ENCODE measurements at regions not wholly inside any gene's neighbourhood (a gene's known extent, or its start where the extent isn't known, plus 50 kb on each side); places are given as distances from the start of the nearest gene placed in this dataset.

DNA sequence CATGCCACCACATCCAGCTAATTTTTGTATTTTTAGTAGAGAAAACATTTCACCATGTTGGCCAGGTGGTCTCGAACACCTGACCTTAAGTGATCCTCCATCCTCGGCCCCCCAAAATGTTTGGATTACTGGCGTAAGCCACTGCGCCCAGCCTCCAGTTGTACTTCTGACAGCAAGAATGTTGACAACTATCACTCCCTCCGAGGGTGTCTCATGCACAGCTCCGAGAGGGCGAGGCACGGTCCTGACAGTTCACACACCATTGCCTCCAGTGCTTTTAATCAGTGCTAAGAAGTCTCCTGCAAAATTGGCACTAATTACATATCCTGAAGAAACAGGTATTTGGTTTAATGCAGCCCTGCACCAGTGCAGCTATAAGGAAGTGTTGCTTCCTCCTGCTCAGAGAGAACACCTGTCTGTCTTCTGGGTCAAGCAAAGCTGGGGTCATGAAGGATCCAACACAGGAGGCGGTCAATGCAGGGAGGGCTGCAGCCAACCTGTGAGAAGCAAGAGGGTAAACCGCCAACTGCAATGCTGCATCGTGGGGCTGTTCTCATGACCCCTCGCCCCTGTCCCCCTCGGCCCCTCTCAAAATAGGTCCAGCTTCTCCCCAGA lies 184.0 kb downstream of the MED10 start:
- no peak for DNase-seq

DNA sequence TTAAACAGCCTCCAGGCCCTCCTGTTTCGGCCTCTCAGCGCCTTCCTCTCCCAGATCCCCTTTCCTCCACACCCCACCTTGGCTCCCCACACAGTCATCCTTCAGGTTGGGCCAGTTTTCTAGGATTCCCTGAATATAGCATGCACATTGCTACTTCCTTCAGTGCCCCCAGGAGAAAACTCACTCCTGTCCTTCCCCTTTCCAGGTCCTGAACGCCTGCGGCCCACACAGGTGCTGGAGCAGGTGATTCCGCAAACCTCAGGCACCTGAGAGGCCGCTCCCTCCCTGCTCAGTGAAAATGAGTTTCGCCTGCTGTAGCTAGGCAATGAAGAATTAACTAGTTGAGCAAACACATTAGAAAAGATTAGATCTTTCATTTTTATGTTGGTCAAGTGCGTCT lies 185.0 kb downstream of the MED10 start:
- no peak for DNase-seq

DNA sequence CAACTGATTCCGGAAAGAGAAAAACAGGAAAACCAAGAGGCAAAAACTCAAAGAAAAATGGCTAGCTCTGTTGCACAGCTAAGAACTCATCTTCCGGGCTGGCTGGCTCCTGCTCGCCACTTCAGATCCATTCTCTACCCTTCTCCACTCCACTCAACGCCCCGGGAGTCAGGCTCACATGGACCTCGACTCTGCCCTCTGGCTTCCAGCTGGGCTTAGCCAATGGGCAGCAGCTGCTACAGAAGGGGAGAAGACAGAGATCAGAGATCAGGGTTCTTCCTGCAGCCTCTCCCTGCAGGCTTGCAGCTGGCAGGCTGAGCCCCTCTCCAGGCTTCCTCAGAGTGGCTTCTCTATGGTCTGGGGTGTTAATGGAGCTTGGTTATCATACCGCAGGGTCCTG lies 187.5 kb downstream of the MED10 start:
- DNase-seq, result no peak

DNA sequence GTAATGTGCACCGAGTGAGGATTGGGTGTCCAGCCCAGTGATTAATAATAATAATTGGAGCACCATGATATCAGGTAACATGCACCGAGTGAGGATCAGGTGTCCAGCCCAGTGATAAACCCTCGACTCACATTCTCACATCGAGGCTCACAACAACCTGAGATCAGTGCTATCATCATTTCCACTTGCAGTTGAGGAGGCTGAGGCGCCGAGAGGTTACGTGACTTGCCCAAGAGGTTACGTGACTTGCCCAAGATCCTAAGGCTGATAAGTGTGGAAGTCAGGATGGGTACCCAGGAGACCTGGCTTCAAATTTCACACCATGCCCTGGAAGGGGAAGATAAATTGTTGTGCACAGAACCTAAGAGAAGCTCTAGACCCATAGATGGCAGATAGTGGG lies 189.4 kb downstream of the MED10 start:
- no peak for DNase-seq

DNA sequence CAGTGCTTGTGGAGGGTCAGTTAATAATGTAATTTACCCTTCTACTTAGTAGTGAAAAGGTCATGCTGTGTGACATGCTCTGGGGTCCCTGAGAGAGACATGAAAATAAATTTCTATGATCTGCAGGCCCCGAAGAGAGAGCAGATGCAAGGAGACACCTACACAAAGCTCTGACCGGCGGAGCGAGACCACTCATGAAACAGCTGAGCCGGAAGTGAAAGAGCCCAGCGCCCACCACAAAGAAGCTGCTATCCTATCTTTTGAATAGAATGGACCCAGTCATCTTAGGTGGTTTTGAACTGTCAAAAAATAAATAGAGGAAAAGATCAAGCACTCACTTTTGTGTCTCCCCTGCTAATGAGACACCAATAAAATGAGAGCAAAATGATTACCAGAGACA lies 190.0 kb downstream of the MED10 start:
- no peak for DNase-seq

DNA sequence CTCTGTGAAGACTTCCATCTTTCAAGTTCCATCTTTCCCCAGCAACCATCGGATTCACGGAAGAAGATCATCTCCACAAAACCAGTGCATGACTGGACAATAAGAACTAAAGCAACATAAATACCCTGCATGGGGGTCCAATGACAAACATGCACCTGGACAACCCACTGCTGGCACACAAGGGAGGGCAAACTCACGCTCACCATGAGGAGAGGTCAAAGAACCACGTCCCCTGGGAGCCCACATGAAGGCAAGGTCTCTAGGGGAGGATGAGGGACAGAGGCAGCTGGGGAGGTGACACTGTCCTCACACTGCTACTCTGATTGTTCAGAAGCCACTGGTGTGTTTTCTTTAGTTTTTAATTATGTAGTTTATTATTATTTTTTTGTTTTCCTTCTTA lies 190.8 kb downstream of the MED10 start:
- DNase-seq, result no peak

DNA sequence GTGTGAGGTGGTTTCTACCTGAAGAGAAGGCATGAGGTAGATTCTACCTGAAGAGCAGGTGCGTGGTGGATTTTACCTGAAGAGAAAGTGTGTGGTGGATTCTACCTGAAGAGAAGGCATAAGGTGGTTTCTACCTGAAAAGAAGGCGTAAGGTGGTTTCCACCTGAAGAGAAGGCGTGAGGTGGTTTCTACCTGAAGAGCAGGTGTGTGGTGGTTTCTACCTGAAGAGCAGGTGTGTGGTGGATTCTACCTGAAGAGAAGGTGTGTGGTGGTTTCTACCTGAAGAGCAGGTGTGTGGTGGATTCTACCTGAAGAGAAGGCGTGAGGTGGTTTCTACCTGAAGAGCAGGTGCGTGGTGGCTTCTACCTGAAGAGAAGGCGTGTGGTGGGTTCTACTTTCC lies 192.8 kb downstream of the MED10 start:
- DNase-seq, result no peak

DNA sequence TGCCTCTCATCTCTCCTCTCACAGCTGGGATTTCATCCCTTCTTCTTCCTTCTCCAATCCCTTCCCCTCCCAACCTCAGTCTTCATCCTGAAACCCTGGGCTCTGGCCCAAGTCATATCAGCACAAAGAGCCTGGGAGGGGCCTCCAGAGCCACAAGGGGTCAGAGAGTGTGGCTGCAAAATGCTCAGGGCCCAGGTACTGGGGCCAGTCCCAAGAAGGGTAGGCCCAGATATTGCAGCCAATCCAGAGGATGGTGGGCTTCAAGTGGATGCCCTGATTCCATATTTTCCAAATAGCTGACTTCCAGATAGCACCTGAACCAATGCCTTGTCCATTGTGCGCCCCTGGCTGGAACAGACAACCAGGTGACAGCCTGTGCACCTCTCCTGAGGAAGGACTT lies 193.9 kb downstream of the MED10 start:
- no peak for DNase-seq

DNA sequence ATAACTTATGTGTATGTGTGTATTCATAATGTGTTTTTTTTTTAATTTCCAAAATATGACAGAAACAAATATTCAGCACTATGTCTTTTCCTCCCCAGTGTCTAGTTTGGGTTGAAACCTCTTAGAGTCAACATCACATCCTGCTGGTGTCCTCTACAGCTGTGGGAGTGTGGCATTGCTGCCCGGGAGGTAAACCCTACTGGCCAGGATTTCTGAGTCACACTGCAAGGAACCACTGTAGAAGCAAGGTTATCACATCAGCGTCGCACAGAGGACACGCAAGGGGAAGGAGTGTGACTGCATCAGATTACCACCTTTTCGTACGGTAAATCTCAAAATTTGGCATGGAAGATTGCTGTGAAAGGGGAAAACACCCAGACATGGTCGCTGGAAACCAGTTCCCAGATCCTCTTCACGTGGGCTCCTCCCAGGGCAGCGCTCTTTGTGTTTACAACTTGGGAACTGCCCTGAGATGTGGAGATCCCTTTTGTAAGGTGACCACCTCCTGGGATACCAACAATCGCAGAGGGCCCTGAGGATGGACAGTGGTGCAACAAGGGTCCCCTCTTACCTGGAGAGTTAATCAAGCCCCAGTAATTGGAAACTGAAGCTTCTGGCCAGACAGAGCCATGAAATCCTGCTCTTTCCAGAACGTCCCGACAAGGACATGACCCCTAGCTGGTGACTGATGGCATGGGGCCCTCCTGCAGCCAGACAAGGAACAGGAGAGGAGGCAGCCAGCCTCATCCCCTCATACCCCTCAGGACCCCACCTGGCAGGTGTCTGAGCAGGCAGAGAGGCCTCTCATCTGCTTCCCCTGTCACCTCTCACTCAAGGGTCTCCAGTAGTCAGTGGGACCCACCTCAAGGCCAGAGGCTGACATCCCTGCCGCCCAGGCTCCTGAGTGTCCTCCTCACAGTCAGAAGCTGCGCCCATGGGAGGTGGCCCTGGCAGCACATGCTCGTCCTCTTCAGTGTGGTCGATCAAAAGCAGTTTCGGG lies 194.7 kb downstream of the MED10 start:
- no peak for DNase-seq

DNA sequence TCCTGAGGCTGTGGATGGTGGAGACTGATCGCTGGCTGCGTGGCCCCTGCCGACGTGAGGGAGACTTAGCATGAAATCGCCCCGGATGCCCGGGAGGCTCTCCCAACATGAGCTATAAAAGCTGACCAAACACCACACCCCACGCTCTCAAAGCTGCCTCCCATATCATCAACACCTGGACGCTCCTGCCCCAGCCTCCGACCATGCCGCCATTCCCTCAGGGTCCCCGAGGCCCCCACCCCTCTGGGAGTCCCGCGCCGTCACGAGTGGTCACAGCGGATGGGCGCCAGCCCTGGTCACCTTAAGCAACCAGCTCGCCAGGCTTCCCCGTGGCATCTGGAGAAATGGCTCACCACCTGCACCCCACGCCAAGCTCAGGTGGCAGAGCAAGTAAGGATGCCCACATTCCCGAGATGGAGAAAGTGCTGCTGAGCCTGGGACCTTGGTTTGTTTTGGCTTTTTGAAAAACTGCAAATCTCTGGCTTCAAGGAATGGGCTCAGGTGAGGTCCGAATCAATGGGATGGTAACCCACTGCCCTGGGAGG lies 196.0 kb downstream of the MED10 start:
- no peak for DNase-seq

DNA sequence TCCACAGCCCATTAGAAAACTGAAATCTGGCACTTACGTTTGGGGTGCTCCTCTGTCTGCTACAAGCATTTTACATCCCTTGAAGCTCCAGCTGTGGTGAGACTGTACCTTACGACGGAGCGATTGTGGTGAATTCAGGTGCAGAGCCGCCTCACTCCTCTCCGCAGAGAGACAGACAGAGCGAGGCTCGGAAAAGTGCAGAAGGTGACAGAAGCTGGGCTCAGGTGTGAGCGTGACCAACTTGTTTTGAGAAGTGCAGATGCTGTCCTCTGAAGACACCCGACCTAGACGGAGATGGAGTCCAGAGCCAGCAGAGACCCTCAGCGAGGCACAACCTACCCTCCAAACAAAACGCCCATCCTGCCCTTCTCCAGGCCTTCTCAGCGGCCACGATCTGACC lies 196.5 kb downstream of the MED10 start:
- no peak for DNase-seq

DNA sequence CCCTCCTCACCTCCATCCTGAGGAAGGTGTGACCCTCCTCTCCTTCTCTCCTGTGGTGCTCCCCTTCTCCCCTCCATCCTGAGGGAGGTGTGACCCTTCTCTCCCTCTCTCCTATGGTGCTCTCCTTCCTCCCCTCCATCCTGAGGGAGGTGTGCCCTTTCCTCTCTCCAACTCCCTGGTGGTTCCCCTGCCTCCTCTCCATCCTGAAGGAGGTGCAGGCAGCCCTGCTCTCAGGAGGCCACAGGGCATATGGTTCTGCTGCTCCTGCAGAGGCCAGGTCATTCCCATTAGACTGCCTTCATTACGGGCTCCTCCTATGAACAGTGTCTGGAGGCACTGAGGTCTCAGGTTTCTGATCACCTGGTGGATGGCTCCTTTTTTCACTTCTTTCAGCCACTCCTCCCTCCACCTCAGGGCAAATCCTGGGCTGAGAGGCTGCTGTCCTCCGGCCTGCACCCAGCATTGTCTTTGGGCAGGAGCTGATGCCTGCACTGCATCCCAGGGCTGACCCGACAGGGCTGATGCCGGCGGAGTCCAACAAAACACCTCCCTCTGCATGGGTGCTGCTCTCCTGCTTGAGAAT lies 197.1 kb downstream of the MED10 start:
- DNase-seq, result no peak

DNA sequence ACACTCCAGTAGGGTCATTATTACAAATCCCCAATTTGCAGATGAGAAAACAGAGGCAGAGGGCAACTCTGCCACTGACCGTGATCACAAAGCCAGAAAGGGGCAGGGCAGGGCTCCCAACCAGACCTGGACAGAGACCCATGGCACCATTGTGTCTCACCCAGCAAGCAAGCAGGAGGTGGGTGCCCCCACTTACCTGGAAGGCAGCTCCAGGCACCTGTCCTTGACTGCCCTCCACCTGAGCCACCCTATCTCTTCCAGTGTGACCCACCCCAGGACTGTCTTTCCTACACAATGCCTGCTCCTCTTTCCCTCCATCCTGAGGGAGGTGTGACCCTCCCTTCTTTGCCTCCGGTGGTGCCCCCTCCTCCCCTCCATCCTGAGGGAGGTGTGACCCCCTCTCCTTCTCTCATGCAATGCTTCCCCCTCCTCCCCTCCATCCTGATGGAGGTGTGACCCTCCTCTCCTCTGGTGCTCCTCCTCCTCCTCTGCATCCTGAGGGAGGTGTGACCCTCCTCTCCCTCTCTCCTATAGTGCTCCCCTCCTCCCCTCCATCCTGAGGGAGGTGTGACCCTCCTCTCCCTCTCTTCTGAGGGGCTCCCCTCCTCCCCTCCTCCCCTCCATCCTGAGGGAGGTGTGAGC lies 198.0 kb downstream of the MED10 start:
- DNase-seq, result no peak

DNA sequence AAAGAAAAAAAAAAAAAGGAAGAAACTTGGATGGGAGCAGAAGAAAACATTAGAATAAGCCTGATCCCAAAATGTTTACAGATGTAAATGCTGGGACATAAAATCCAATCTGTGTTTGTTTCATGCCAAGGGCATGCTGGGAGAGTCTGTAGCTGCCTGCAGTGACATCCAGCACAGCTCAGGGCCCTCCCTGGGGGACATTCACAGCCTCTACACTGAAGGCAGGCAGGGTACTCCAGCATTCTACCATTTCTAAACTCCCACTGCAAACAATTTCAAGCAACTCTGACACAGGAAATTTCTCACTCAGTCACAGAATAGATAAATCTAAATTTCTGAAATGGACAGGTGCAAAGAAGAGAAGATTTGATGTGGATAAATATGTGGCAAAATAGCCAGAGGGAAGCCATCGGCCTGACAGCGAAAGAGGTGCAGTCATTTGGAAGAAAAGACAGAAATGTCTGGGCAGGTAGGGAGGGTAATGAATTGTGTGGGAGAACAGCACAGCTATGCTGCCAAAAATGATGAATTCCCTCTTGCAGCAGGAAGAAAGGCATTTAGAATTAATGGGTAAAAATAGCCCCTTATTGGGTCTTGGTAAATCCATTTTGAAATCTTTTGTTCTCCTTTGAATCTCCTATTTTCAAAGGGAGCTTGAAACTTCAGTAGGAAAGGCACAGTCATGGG lies 199.4 kb downstream of the MED10 start:
- no peak for DNase-seq

DNA sequence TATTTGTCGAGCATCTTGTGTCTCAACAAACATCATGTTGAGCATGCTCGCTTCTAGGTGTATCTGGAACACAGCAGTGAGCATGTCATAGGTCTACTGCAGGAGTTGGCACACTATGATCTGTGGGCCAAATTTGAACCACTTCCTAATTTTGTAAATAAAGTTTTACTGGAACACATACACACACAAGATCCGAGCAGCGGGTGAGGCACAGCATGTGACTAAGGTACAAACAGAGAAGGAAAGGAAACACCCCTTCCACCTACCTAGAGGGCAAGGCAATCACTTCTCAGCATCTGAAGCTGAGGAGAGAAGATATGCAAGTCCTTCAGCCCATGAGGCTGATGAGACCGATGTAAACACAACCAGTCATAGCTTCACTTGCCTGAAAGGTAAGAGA lies 200.4 kb downstream of the MED10 start:
- no peak for DNase-seq

DNA sequence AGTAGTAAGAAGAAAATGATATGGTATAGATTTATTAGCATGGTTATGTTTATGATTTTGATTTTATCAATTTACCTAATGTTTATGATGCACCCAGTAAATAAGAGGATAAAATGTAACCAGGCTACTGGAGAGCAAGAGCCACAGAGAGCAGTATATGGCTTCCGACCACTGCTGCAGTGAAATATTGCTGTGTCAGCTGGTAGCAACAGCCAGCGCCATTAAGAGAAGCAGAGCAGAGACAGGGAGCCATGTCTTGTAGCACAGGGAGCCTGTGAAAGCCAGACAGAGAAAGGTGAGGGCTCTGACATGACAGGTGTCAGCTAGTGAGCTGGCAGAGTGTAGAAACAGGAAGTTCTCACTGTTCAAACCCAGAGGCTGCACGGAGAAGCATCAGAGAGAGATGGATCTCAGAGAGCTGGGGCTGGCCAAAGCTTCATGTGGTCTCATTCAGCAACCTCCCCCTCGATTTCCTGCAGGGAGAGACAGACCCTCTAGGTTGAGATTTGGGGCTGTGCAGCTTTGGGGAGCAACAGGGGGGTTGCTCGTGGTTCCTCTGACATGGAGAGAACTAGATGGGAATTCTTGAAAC lies 202.1 kb downstream of the MED10 start:
- DNase-seq, result no peak

DNA sequence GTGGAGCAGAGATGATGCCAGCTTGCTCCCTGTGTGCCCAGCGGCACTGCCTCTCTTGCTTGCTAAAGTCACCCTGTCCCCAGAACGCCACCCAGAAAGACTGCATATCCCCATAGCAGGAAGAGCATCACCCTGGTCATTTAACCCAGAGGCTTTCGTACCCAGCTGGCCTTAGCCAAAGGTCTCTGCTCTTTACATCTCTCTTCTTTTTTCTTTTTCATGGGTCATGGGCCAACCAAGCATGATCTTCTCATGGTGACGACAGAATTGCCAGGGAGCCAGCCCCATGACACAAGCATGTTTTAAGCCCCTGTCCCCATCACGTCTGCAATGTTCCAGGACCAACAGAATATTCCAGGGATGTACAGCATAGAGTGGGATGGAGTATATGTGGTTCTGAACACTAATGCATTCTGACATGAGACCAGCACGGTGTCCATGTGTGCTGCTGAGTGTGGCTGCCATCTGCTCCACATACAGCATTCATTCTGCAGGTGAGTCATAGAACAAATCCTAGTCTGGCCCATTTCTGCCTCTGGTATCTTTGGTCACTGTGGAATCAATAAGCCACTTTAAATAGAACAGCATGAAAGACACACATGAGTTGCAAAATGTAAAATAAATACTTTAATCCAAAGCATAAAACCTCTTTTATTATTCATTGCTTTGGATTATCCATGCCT lies 203.0 kb downstream of the MED10 start:
- no peak for DNase-seq

DNA sequence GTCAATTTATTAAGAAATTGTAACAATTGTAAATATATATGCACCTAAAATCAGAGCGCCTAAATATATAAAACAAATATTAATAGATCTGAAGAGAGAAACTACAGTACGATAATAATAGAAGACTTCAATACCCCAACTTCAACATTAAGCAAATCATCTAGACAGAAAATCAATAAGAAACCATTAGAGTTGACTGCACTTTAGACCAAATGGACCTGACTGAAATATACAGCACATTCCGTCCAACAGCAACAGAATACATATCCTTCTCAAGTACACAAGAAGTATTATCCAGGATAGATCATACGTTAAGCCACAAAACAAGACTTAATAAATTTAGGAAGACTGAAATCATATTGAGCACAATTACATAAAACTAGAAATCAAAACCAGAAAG lies 208.7 kb downstream of the MED10 start:
- DNase-seq, result no peak

DNA sequence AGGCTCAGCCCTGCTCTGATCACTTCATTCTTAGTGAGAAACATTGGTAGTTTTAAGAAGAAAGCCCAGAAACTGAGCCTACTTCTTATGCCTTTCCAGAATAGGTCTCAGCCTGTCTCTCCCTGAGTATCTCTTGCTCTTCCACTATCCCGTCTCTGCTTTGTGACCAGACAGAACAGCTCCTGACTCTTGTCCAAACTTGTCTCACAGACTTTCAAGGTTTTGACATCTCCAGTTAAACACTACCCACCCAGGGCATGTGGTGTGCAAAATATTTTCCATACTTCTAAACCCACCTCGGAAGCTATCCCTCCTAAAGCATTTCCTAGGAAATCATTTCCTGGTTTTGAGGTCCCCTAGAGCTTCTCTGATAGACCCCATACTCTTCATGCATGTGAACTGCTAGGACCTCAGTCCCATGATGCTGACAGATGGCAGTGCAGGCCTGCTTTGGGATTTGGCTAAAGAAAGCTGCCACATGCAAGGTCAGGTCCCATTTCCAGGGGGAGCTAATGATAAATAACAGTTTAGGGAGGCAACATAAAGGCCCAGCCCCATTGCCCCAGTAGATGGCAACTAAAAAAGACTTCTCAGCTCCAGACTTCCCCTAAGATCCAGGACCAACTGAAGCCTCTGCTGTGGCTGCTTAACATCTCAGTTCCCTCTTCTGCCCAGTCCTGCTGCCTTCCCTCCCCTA lies 211.5 kb downstream of the MED10 start:
- DNase-seq, result no peak

DNA sequence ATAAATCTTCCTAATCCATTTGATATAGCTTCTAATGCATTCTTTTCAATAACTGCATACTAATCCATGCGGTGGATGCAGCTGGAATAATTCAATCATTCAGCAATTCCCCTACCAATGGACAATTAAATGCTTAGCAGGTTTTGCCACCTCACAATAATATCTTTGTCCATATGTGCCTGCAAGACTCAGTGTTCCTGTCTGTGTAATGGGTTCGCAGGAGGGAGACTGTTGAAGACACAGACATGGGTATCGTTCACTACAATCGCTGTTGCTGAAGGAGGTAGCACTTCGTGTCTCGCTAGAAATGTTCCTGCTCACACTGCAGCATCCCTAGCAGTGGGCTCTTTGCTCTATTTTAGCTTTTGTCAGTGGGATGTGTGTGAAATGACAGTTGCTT lies 214.4 kb downstream of the MED10 start:
- no peak for DNase-seq

DNA sequence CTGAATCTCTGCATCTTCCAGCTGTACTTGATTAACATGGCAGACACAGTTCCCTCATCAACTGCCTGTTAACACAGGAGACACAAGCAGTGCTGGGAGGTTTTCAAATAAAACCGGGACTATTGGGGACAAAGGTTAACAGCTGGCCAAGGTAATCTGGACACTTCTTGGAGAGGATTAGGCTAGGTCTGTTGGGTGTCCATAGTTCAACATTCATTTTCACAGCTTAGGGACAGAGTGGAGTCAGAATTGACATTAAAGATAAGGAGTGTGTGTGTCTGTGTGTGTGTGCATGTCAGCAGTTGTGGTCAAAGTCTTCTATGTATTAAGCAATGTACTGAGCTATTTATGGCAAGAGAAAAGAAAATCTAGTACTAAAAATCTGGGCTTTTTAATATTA lies 216.2 kb downstream of the MED10 start:
- DNase-seq, result no peak
